H9 (cell line): ENCODE measurements at regions not wholly inside any gene's neighbourhood (a gene's known extent, or its start where the extent isn't known, plus 50 kb on each side); places are given as distances from the start of the nearest gene placed in this dataset.

Experiments used
- DNase-seq: peaks from one replicate; pipeline ENCODE4 v3.0.0-alpha.2; 2017
- H2AFZ ChIP-seq: one replicate; pipeline ENCODE4 v1.6.1; 2013; ENCODE audit warnings: mild to moderate bottlenecking, low read length, control low read depth, moderate library complexity
- H2AK5ac ChIP-seq: 2 replicates; pipeline ENCODE4 v1.6.1; 2013; ENCODE audit warnings: low read length, control low read depth, mixed read lengths; ENCODE audit not compliant: insufficient read length
- H2BK120ac ChIP-seq: one replicate; pipeline ENCODE4 v1.6.1; 2013; ENCODE audit warnings: low read depth, mild to moderate bottlenecking, low read length, control low read depth, inconsistent platforms; ENCODE audit not compliant: poor library complexity, severe bottlenecking
- H2BK12ac ChIP-seq: 2 replicates; pipeline ENCODE4 v1.6.1; 2013; ENCODE audit warnings: low read length, control low read depth, mixed read lengths, low read depth; ENCODE audit not compliant: insufficient read length
- H2BK15ac ChIP-seq: 2 replicates; pipeline ENCODE4 v1.6.1; 2013; ENCODE audit warnings: low read depth, low read length, control low read depth
- H2BK20ac ChIP-seq: one replicate; pipeline ENCODE4 v1.6.1; 2013; ENCODE audit warnings: low read depth, mild to moderate bottlenecking, low read length, control low read depth, inconsistent platforms; ENCODE audit not compliant: poor library complexity, severe bottlenecking
- H2BK5ac ChIP-seq: 2 replicates; pipeline ENCODE4 v1.6.1; 2013; ENCODE audit warnings: low read length, control low read depth, mixed read lengths; ENCODE audit not compliant: insufficient read length
- H3K14ac ChIP-seq: 2 replicates; pipeline ENCODE4 v1.6.1; 2013; ENCODE audit warnings: low read length, control low read depth; ENCODE audit not compliant: insufficient read depth
- H3K18ac ChIP-seq: 2 replicates; pipeline ENCODE4 v1.6.1; 2013; ENCODE audit warnings: low read depth, mild to moderate bottlenecking, mixed read lengths, low read length, control low read depth; ENCODE audit not compliant: insufficient read length
- H3K23ac ChIP-seq: 2 replicates; pipeline ENCODE4 v1.6.1; 2013; ENCODE audit warnings: low read length, control low read depth, mixed read lengths, low read depth; ENCODE audit not compliant: insufficient read length
- H3K23me2 ChIP-seq: 2 replicates; pipeline ENCODE4 v1.6.1; 2013; ENCODE audit warnings: low read depth, mild to moderate bottlenecking, mixed read lengths, low read length, control low read depth; ENCODE audit not compliant: insufficient read length, poor library complexity, severe bottlenecking
- H3K27ac ChIP-seq: 2 replicates; pipeline ENCODE4 v1.5.1; 2013; ENCODE audit warnings: low read length, control low read depth, mixed read lengths, low read depth; ENCODE audit not compliant: insufficient read length
- H3K27me3 ChIP-seq: 2 replicates; pipeline ENCODE4 v1.6.1; 2013; ENCODE audit warnings: low read length, control low read depth, inconsistent platforms; ENCODE audit not compliant: insufficient read depth
- H3K4ac ChIP-seq: 2 replicates; pipeline ENCODE4 v1.6.1; 2013; ENCODE audit warnings: low read depth, mild to moderate bottlenecking, control low read depth, inconsistent platforms, low read length, moderate library complexity
- H3K4me1 ChIP-seq: 2 replicates; pipeline ENCODE4 v1.6.1; 2013; ENCODE audit warnings: low read length, control low read depth, inconsistent platforms; ENCODE audit not compliant: insufficient read depth
- H3K4me2 ChIP-seq: 2 replicates; pipeline ENCODE4 v1.6.1; 2013; ENCODE audit warnings: low read length, control low read depth, mixed read lengths; ENCODE audit not compliant: insufficient read length, insufficient read depth
- H3K56ac ChIP-seq: 2 replicates; pipeline ENCODE4 v1.6.1; 2013; ENCODE audit warnings: low read depth, mild to moderate bottlenecking, mixed read lengths, low read length, control low read depth; ENCODE audit not compliant: insufficient read length
- H3K79me1 ChIP-seq: 2 replicates; pipeline ENCODE4 v1.6.1; 2013; ENCODE audit warnings: low read depth, mild to moderate bottlenecking, moderate library complexity, low read length, control low read depth, inconsistent platforms; ENCODE audit not compliant: insufficient read depth, poor library complexity, severe bottlenecking
- H3K79me2 ChIP-seq: 2 replicates; pipeline ENCODE4 v1.6.1; 2013; ENCODE audit warnings: low read length, control low read depth, inconsistent platforms; ENCODE audit not compliant: insufficient read depth
- H3K9ac ChIP-seq: 2 replicates; pipeline ENCODE4 v1.6.1; 2013; ENCODE audit warnings: low read length, control low read depth, mixed read lengths; ENCODE audit not compliant: insufficient read length; ENCODE audit errors: extremely low read depth
- H3K9me3 ChIP-seq: one replicate; pipeline ENCODE4 v1.6.1; 2013; ENCODE audit warnings: low read depth, low read length, inconsistent platforms; ENCODE audit not compliant: control insufficient read depth
- H3T11ph ChIP-seq: one replicate; pipeline ENCODE4 v1.6.1; 2013; ENCODE audit warnings: mild to moderate bottlenecking, low read length, control low read depth, inconsistent platforms
- H4K20me1 ChIP-seq: one replicate; pipeline ENCODE4 v1.6.1; 2013; ENCODE audit not compliant: control insufficient read depth, insufficient read length, insufficient read depth
- H4K5ac ChIP-seq: 2 replicates; pipeline ENCODE4 v1.6.1; 2013; ENCODE audit warnings: low read depth, mild to moderate bottlenecking, mixed read lengths, low read length, control low read depth; ENCODE audit not compliant: insufficient read length
- H4K8ac ChIP-seq: replicated peaks from 2 replicates; pipeline ENCODE4 v1.6.1; 2013; ENCODE audit warnings: low read length, control low read depth, mixed read lengths, low read depth; ENCODE audit not compliant: insufficient read length
- H4K91ac ChIP-seq: 2 replicates; pipeline ENCODE4 v1.6.1; 2013; ENCODE audit warnings: low read depth, mild to moderate bottlenecking, moderate library complexity, mixed read lengths, low read length, control low read depth; ENCODE audit not compliant: insufficient read length
- H3K27ac Mint-ChIP-seq, 3 experiments: 2 replicates in 2 of 3; 3 replicates in 1 of 3; pipeline ENCODE4 v1.8.0; 2020 to 2021; ENCODE audit warnings: mixed read lengths in 3 of 3, mild to moderate bottlenecking in 1 of 3, moderate library complexity in 1 of 3
- H3K27me3 Mint-ChIP-seq: 2 replicates; pipeline ENCODE4 v1.8.0; 2021; ENCODE audit warnings: low read depth, mild to moderate bottlenecking, moderate library complexity, mixed read lengths
- H3K36me3 Mint-ChIP-seq, 3 experiments: 2 replicates in 2 of 3; 3 replicates in 1 of 3; pipeline ENCODE4 v1.8.0; 2020 to 2021; ENCODE audit warnings: low read depth in 3 of 3, mixed read lengths in 3 of 3; ENCODE audit not compliant: insufficient read depth in 1 of 3
- H3K4me1 Mint-ChIP-seq, 2 experiments: 2 replicates each; pipeline ENCODE4 v1.8.0; 2020; ENCODE audit warnings: mixed read lengths in 2 of 2
- H3K4me3 Mint-ChIP-seq, 2 experiments: 2 replicates in 1 of 2; 3 replicates in 1 of 2; pipeline ENCODE4 v1.8.0; 2020 to 2021; ENCODE audit warnings: mild to moderate bottlenecking in 2 of 2, mixed read lengths in 2 of 2, moderate library complexity in 1 of 2
- H3K9me3 Mint-ChIP-seq, 2 experiments: 2 replicates in 1 of 2; 3 replicates in 1 of 2; pipeline ENCODE4 v1.8.0; 2020; ENCODE audit warnings: mild to moderate bottlenecking in 2 of 2, mixed read lengths in 2 of 2, moderate library complexity in 1 of 2
- CTCF ChIP-seq: fragments of 200-600 bp; sonication (generic); conservative IDR thresholded peaks from 3 replicates; pipeline ENCODE4 v1.8.0; 2021; ENCODE audit warnings: antibody characterized with exemption, mild to moderate bottlenecking
- WGBS: extraction: QIAGEN DNeasy Blood & Tissue Kit; methylation state at CpG from one replicate; pipeline ENCODE4 v1.1.7; 2013; ENCODE audit warnings: missing lambda C conversion rate, low lambda C conversion rate, mixed read lengths; ENCODE audit not compliant: insufficient read length; ENCODE audit errors: extremely low coverage; 5-methylcytosine and 5-hydroxymethylcytosine counted together

- peaks cover 5 to 35% (median 13%) of the 10 kb centered on the region in 3 experiments; a peak in 6 of 7 replicates for H3K36me3 Mint-ChIP-seq
- no peaks in the 10 kb centered on the region for H3K4me1 Mint-ChIP-seq
- no peak overlapping the region for H2AK5ac ChIP-seq
- no peak overlapping the region for H4K5ac ChIP-seq
- H2AFZ ChIP-seq: no peak overlapping the region
- no peaks in the 10 kb centered on the region for H3K23me2 ChIP-seq
- H3K14ac ChIP-seq: no peak overlapping the region
- DNase-seq: no peak
- no peak overlapping the region for H2BK20ac ChIP-seq
- H3T11ph ChIP-seq: no peak overlapping the region
- peaks cover 27 to 33% of the 10 kb centered on the region in 2 experiments for H3K9me3 Mint-ChIP-seq
- no peak overlapping the region for H4K8ac ChIP-seq
- no peaks in the 10 kb centered on the region for H3K79me1 ChIP-seq
- WGBS: no CpG with 5 or more reads among the region's 3 CpGs
- no peak overlapping the region for H3K56ac ChIP-seq
- peaks cover 2% of the 10 kb centered on the region; the same call in 1 of the 2 replicates for H3K27me3 Mint-ChIP-seq
- no peak overlapping the region for H2BK5ac ChIP-seq
- no peak overlapping the region for H3K4me3 Mint-ChIP-seq
- H2BK12ac ChIP-seq: no peak overlapping the region
- H3K9me3 ChIP-seq: no peaks in the 10 kb centered on the region
- no peak overlapping the region for H3K27ac Mint-ChIP-seq
- no peak overlapping the region for H3K23ac ChIP-seq
- no peaks in the 10 kb centered on the region for H4K20me1 ChIP-seq
- no peak overlapping the region for H2BK15ac ChIP-seq
- H3K27me3 ChIP-seq: no peaks in the 10 kb centered on the region
- H4K91ac ChIP-seq: no peak overlapping the region
- no peak for TF ChIP-seq CTCF
- H3K79me2 ChIP-seq: no peaks in the 10 kb centered on the region
- H3K4me2 ChIP-seq: no peak overlapping the region
- no peaks in the 10 kb centered on the region for H3K4me1 ChIP-seq
- no peak overlapping the region for H3K9ac ChIP-seq
- no peak overlapping the region for H3K27ac ChIP-seq
- no peak overlapping the region for H2BK120ac ChIP-seq
- H3K4ac ChIP-seq: no peak overlapping the region
- no peak overlapping the region for H3K18ac ChIP-seq
Measured at GRCh38 chr6:80698459-80698858, 592.0 kb downstream of the BCKDHB start.
